ENCODE measurements at regions not wholly inside any gene's neighbourhood (a gene's known extent, or its start where the extent isn't known, plus 50 kb on each side); places are given as distances from the start of the nearest gene placed in this dataset.

- Histone ChIP-seq H3K9me3 (ENCODE audit: control insufficient read depth, low read length) (no peaks in the 10 kb centered on the region), H3K27ac (ENCODE audit: insufficient read depth, low read length, poor library complexity, severe bottlenecking) (no peak overlapping the region), H3K4me1 (ENCODE audit: control insufficient read depth, insufficient read depth, low read length, poor library complexity, severe bottlenecking) (no peaks in the 10 kb centered on the region), H3K4me3 (ENCODE audit: insufficient read depth, low read depth, low read length, poor library complexity, severe bottlenecking) (no peak overlapping the region), H3K27me3 (replicated peaks; ENCODE audit: control insufficient read depth, insufficient read depth, low read length, poor library complexity, severe bottlenecking) (no peaks in the 10 kb centered on the region), H3K36me3 (ENCODE audit: control insufficient read depth, insufficient read depth, low read length) (no peaks in the 10 kb centered on the region)
- no peak for DNase-seq
These were observed 52.6 kb upstream of the TRUB1 start for GRCh38 chr10:114885443-114885842.

Measured in effector memory CD4-positive, alpha-beta T cell (primary cell).